ENCODE measurements at regions not wholly inside any gene's neighbourhood (a gene's known extent, or its start where the extent isn't known, plus 50 kb on each side); places are given as distances from the start of the nearest gene placed in this dataset.
A peak's percentile ranks its signal among the peaks of the same experiment; 100 is the strongest.

- Histone ChIP-seq H3K27ac (ENCODE audit: low read depth, low read length) (peak overlapping the region; percentile 81), H4K20me1 (ENCODE audit: insufficient read depth, low read length) (no peaks in the 10 kb centered on the region), H3K79me2 (ENCODE audit: insufficient read depth, low read length) (no peaks in the 10 kb centered on the region), H3K36me3 (ENCODE audit: insufficient read depth, low read length) (no peaks in the 10 kb centered on the region), H2AFZ (ENCODE audit: low read depth, low read length) (peak overlapping the region; percentile 48), H3K4me2 (ENCODE audit: low read length) (peak overlapping the region; percentile 73), H3K4me1 (ENCODE audit: insufficient read depth, low read length) (peaks cover 18% of the 10 kb centered on the region), H3K4me3 (ENCODE audit: insufficient read depth, low read depth, low read length) (peak overlapping the region; percentile 11), H3K9me3 (ENCODE audit: insufficient read depth, low read depth, low read length) (no peaks in the 10 kb centered on the region), H3K9ac (ENCODE audit: low read length) (peak overlapping the region; percentile 53), H3K27me3 (ENCODE audit: insufficient read depth, low read length) (no peaks in the 10 kb centered on the region)
- peak; percentile 9 for FAIRE-seq
- no peak overlapping the region for H3K4me3 Mint-ChIP-seq (ENCODE audit: unreplicated experiment)
- H3K9me3 Mint-ChIP-seq (ENCODE audit: unreplicated experiment): no peaks in the 10 kb centered on the region
- no peak for TF ChIP-seq CTCF (IDR thresholded peaks at IDR 0.05; ENCODE audit: insufficient read depth, low read depth, low read length)
- no peak for TF ChIP-seq EZH2 (IDR thresholded peaks at IDR 0.05; ENCODE audit: insufficient read depth, low read length)
- H3K4me1 Mint-ChIP-seq (ENCODE audit: low read depth, unreplicated experiment): peaks cover 15% of the 10 kb centered on the region
- no peaks in the 10 kb centered on the region for H3K36me3 Mint-ChIP-seq (ENCODE audit: low read depth, unreplicated experiment)
- H3K27me3 Mint-ChIP-seq (ENCODE audit: low read depth, unreplicated experiment): peaks cover 2% of the 10 kb centered on the region
- H3K27ac Mint-ChIP-seq (ENCODE audit: unreplicated experiment): peak overlapping the region; percentile 34
- peak; percentile 90 for DNase-seq (ENCODE audit: low read depth)
These were observed 951.6 kb downstream of the TUSC7 start for GRCh38 chr3:117660941-117661817.

GRCh38 chr3:117661818-117662095 lies 952.2 kb downstream of the TUSC7 start:
- peak overlapping the region; percentile 34 for H3K27ac Mint-ChIP-seq (ENCODE audit: unreplicated experiment)
- no peak for FAIRE-seq

More at GRCh38 chr3:117661818-117662095, 952.2 kb downstream of the TUSC7 start:
- no peak overlapping the region for H3K4me3 ChIP-seq (ENCODE audit: insufficient read depth, low read depth, low read length)
- no peaks in the 10 kb centered on the region for H3K9me3 ChIP-seq (ENCODE audit: insufficient read depth, low read depth, low read length)
- H4K20me1 ChIP-seq (ENCODE audit: insufficient read depth, low read length): no peaks in the 10 kb centered on the region
- H3K27ac ChIP-seq (ENCODE audit: low read depth, low read length): peak overlapping the region; percentile 81
- H3K36me3 Mint-ChIP-seq (ENCODE audit: low read depth, unreplicated experiment): no peaks in the 10 kb centered on the region
- peaks cover 2% of the 10 kb centered on the region for H3K27me3 Mint-ChIP-seq (ENCODE audit: low read depth, unreplicated experiment)
- H3K4me3 Mint-ChIP-seq (ENCODE audit: unreplicated experiment): no peak overlapping the region
- H3K4me1 Mint-ChIP-seq (ENCODE audit: low read depth, unreplicated experiment): peaks cover 15% of the 10 kb centered on the region
- TF ChIP-seq EZH2 (IDR thresholded peaks at IDR 0.05; ENCODE audit: insufficient read depth, low read length) (no peak), CTCF (IDR thresholded peaks at IDR 0.05; ENCODE audit: insufficient read depth, low read depth, low read length) (no peak)
- peak overlapping the region; percentile 53 for H3K9ac ChIP-seq (ENCODE audit: low read length)
- H3K4me1 ChIP-seq (ENCODE audit: insufficient read depth, low read length): peaks cover 18% of the 10 kb centered on the region
- no peaks in the 10 kb centered on the region for H3K27me3 ChIP-seq (ENCODE audit: insufficient read depth, low read length)
- H3K4me2 ChIP-seq (ENCODE audit: low read length): peak overlapping the region; percentile 73
- DNase-seq (ENCODE audit: low read depth): no peak
- H3K9me3 Mint-ChIP-seq (ENCODE audit: unreplicated experiment): no peaks in the 10 kb centered on the region
- H3K36me3 ChIP-seq (ENCODE audit: insufficient read depth, low read length): no peaks in the 10 kb centered on the region
- H3K79me2 ChIP-seq (ENCODE audit: insufficient read depth, low read length): no peaks in the 10 kb centered on the region
- peak overlapping the region; percentile 48 for H2AFZ ChIP-seq (ENCODE audit: low read depth, low read length)

Data from astrocyte (in vitro differentiated cells and primary cell).